GM19372 (cell line): ENCODE measurements at regions not wholly inside any gene's neighbourhood (a gene's known extent, or its start where the extent isn't known, plus 50 kb on each side); places are given as distances from the start of the nearest gene placed in this dataset.

Source experiments
- ATAC-seq: cut with Tn5 transposase; IDR thresholded peaks from one replicate; pipeline ENCODE4 v1.9.1; 2021; ENCODE audit warnings: mild to moderate bottlenecking, low read depth, moderate library complexity; ENCODE audit not compliant: unreplicated experiment

GRCh38 chr14:98634043-98634820 is 637.8 kb downstream of the BCL11B start:
- ATAC-seq = no peak

GRCh38 chr14:98638366-98638765 is 633.6 kb downstream of the BCL11B start:
- no peak for ATAC-seq

- ATAC-seq = no peak
Measured at GRCh38 chr14:98647754-98648153, 624.2 kb downstream of the BCL11B start.

GRCh38 chr14:98651037-98651436 is 621.0 kb downstream of the BCL11B start:
- ATAC-seq = no peak

GRCh38 chr14:98665007-98665406 is 607.0 kb downstream of the BCL11B start:
- no peak for ATAC-seq

- no peak for ATAC-seq
Measured at GRCh38 chr14:98666545-98666944, 605.5 kb downstream of the BCL11B start.

DNA sequence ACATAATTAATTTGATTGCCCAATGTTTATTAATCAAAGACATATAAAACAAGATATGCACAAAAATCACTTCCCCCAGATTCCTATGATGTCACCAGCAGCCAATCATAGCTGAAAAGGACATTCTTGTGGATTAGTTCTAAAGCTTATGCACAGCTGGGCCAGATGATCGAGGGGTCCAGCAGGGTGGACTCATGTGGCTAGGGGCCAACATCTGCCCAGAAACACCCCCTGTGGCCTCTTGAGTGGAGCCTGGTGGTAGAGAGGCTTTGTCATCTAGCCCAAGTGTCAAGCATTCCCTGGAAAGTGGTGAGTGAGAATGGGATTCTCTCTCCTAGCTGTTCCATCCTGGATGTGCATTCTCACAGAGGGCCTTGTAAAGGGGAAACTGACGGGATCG is 590.0 kb downstream of the BCL11B start:
- ATAC-seq = no peak

- ATAC-seq = no peak
Measured at GRCh38 chr14:98682726-98683125, 589.3 kb downstream of the BCL11B start.

- no peak for ATAC-seq
Measured at GRCh38 chr14:98684468-98684867, 587.5 kb downstream of the BCL11B start.

DNA sequence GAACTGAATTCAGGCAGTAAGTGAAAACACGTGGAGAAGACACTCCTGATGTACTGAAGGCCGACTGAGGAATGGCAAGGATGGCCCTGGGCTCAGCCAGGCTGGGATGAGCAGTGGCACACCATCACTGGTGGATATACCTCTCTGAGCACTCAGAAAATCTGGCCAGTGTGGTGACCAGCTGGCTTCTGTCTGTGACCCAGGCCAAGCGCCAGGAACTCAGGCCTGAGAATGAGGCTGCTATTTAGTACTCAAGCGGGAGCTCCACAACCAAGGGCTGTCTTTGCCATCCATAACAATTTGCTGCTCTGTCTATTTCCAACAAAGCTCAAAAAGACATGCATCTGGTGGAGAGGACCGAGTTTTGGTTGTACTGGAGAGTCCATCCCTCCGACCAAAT is 586.3 kb downstream of the BCL11B start:
- ATAC-seq = no peak

DNA sequence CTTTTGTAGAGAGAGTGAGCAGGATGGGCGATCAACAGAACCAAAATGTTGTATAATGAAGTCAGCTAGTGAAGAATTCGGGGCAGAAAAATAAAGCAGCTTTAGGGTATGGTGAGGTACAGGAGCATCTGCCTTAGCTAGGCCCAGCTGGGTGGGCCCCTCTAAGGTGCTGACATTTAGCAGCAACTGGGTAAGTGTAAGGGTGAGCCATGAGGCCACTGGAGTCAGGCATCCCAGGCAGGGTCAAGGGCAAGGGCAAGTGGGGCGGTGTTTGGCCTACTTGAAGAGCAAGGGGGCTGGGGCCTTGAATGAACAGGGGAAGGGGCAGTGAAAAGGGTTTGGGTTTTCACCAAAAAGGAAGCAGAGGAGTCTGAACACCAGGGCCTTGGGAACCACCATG is 583.6 kb downstream of the BCL11B start:
- no peak for ATAC-seq

- ATAC-seq = no peak
Measured at GRCh38 chr14:98689951-98690350, 582.0 kb downstream of the BCL11B start.

GRCh38 chr14:98692832-98693231 is 579.2 kb downstream of the BCL11B start:
- ATAC-seq = no peak

DNA sequence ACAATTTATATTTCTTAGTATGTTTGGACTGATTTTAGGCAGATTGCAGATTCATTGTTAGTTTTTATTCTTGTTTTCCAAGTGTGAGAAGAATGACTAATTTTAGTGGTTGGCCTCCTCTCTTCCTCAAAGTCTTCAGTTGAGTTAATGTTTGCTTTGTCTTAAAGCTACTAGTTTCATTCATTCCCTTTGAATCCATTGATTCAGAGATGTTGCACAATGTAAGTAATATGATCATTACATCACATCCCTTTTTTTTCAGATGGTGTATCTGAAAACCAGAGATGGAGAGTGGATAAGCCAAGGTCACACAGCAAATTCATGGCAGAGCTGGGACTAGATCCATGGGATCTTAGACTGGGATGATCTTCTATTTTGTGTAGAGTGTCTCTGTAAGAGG is 577.5 kb downstream of the BCL11B start:
- ATAC-seq = no peak

DNA sequence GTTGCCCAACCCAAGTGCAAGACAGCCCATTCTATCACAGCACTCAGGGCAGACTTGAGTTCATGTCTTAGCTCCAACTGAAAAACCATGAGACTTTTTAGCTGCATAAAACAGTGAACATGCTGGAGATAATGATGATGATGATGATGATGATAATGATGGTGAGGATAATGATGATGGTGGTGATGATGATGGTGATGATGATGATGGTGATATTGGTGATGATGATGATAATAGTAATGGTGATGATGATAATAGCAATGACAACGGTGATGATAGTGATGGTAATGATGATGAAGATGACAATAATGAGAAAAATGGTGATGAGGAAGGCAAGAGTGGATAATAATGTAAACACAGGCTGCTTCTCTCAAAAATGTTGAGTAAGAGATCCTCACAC is 576.2 kb downstream of the BCL11B start:
- ATAC-seq = no peak

- no peak for ATAC-seq
Measured at GRCh38 chr14:98698341-98698740, 573.7 kb downstream of the BCL11B start.

- ATAC-seq = no peak
Measured at GRCh38 chr14:98700748-98701147, 571.2 kb downstream of the BCL11B start.

DNA sequence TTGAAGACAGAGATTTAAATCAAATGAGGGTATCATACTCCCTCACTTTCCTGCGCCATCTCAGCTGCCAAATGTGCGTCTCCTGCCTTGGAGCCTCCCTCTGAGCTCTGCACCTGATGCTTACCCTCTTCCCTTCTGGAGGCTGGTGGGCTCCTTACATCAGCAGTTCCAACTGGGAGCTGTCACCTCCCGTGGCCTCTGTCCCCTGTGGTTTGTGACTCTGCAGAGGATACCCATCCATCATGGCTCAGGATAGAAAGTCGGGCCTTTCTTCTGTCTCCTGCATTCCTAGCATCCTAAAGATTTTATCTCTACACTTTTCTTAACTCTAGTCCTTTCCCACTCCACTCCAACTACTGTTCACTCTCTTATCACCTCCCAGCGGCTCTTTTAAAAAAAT is 570.6 kb downstream of the BCL11B start:
- no peak for ATAC-seq

GRCh38 chr14:98704441-98704840 is 567.6 kb downstream of the BCL11B start:
- ATAC-seq = no peak

- no peak for ATAC-seq
Measured at GRCh38 chr14:98705871-98706300, 566.1 kb downstream of the BCL11B start.

- ATAC-seq = no peak
Measured at GRCh38 chr14:98707522-98707921, 564.5 kb downstream of the BCL11B start.

DNA sequence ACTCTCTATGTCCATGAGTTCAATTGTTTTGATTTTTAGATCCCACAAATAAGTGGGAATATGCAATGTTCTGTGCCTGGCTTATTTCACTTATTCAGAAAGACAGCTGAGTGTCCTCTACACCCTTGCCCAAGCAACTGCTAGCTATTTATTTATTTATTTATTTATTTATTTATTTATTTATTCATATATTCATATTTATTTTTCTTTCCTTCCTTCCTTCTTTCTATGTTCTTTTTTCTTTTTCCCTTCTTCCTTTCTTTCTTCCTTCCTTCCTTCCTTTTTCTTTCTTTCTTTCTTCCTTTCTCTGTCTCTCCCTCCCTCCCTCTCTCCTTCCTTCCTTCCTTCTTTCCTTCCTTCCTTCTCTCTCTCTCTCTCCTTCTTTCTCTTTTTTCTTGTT is 563.4 kb downstream of the BCL11B start:
- no peak for ATAC-seq

DNA sequence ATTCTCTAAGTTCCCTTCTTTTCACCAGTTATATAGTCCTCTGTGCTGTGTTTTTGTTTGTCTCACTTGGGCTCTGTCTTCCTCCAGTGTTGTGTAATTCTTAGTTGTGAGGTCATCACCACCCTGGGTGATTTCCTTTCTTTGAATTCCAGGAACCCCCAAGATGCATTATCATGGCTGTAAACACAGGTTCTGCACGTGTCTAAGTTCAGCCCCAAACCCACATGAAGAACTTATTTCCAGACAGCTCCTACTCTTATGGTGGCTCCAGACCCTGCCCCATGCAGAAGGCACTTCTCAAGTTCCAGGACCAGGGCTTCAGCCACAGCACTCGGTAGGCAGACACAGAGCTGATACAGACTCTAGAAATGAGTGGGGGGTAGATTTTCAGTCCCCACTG is 560.5 kb downstream of the BCL11B start:
- ATAC-seq = no peak
